ENCODE measurements at regions not wholly inside any gene's neighbourhood (a gene's known extent, or its start where the extent isn't known, plus 50 kb on each side); places are given as distances from the start of the nearest gene placed in this dataset.

- TF ChIP-seq, protein P1, sequence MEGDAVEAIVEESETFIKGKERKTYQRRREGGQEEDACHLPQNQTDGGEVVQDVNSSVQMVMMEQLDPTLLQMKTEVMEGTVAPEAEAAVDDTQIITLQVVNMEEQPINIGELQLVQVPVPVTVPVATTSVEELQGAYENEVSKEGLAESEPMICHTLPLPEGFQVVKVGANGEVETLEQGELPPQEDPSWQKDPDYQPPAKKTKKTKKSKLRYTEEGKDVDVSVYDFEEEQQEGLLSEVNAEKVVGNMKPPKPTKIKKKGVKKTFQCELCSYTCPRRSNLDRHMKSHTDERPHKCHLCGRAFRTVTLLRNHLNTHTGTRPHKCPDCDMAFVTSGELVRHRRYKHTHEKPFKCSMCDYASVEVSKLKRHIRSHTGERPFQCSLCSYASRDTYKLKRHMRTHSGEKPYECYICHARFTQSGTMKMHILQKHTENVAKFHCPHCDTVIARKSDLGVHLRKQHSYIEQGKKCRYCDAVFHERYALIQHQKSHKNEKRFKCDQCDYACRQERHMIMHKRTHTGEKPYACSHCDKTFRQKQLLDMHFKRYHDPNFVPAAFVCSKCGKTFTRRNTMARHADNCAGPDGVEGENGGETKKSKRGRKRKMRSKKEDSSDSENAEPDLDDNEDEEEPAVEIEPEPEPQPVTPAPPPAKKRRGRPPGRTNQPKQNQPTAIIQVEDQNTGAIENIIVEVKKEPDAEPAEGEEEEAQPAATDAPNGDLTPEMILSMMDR (IDR thresholded peaks at IDR 0.05): no peak
- TF ChIP-seq SMC3 (IDR thresholded peaks at IDR 0.05): no peak
- TF ChIP-seq POLR2A (IDR thresholded peaks at IDR 0.05; ENCODE audit: low read length): no peak
- no peak for TF ChIP-seq REST (IDR thresholded peaks at IDR 0.05)
- no peak for TF ChIP-seq MAZ (IDR thresholded peaks at IDR 0.05; ENCODE audit: borderline replicate concordance, low read depth, low read length)
- no peak for TF ChIP-seq HOXA7 (CRISPR knock-in tag; IDR thresholded peaks at IDR 0.05)
- no peak for TF ChIP-seq RFX5 (IDR thresholded peaks at IDR 0.05)
- TF ChIP-seq EP300 (IDR thresholded peaks at IDR 0.05): no peak
- TF ChIP-seq, protein P2, sequence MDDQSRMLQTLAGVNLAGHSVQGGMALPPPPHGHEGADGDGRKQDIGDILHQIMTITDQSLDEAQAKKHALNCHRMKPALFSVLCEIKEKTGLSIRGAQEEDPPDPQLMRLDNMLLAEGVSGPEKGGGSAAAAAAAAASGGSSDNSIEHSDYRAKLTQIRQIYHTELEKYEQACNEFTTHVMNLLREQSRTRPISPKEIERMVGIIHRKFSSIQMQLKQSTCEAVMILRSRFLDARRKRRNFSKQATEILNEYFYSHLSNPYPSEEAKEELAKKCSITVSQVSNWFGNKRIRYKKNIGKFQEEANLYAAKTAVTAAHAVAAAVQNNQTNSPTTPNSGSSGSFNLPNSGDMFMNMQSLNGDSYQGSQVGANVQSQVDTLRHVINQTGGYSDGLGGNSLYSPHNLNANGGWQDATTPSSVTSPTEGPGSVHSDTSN (IDR thresholded peaks at IDR 0.05): no peak
- TF ChIP-seq MYC (IDR thresholded peaks at IDR 0.05; ENCODE audit: borderline replicate concordance, low read length): no peak
- no peak for TF ChIP-seq RCOR1 (IDR thresholded peaks at IDR 0.05; ENCODE audit: low read depth, low read length)
- no peak for TF ChIP-seq FOSB (CRISPR knock-in tag; IDR thresholded peaks at IDR 0.05)
- TF ChIP-seq ZFP36 (IDR thresholded peaks at IDR 0.05; ENCODE audit: borderline replicate concordance, partially characterized antibody): no peak
Measured at GRCh38 chr3:153669527-153669926, 451.7 kb upstream of the ARHGEF26 start.

All from A549 (cell line).